Activated CD4-positive, alpha-beta T cell treated with anti-CD3 and anti-CD28 coated beads for 48 hours (primary cell): ENCODE measurements at regions not wholly inside any gene's neighbourhood (a gene's known extent, or its start where the extent isn't known, plus 50 kb on each side); places are given as distances from the start of the nearest gene placed in this dataset.
"Not testable (repeated sequence)": the region's sequence is repeated elsewhere in the genome, so short reads cannot be mapped to it uniquely, and the experiment has no call there.

ENCODE experiments used
- DNase-seq: peaks from one replicate; pipeline ENCODE4 v3.0.0-alpha.2; 2020

DNA sequence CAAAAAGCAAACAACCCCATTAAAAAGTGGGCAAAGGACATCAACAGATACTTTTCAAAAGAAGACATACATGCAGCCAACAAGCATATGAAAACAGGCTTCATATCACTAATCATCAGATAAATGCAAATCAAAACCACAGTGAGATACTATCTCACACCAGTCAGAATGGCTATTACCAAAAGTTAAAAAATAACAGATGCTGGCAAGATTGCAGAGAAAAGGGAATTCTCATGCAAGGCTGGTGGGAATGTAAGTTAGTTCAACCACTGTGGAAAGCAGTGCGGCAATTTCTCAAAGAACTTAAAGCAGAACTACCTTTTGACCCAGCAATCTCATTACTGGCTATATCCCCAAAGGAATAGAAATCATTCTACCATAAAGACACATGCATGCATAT is 260.8 kb downstream of the C11orf87 start:
- DNase-seq = not testable (repeated sequence)

DNA sequence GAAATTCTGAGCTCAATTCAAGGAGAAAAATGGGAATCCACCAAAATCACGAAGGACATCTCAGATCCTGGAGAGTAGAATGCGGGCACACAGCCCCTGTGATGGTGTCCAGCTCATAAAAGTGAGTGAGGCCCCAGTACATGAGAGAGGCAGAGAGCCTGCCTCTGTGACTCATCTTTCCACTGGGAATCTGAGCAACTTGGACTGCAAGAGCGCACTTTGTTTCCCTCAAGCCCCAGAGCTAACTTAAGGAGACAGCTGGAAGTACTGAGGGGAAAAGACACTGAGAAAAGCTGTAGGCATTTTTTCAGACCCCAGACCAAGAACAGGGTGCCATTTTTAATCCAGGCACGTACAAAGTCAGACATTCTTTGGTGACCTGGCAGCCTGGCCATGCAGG is 273.7 kb downstream of the C11orf87 start:
- no peak for DNase-seq

DNA sequence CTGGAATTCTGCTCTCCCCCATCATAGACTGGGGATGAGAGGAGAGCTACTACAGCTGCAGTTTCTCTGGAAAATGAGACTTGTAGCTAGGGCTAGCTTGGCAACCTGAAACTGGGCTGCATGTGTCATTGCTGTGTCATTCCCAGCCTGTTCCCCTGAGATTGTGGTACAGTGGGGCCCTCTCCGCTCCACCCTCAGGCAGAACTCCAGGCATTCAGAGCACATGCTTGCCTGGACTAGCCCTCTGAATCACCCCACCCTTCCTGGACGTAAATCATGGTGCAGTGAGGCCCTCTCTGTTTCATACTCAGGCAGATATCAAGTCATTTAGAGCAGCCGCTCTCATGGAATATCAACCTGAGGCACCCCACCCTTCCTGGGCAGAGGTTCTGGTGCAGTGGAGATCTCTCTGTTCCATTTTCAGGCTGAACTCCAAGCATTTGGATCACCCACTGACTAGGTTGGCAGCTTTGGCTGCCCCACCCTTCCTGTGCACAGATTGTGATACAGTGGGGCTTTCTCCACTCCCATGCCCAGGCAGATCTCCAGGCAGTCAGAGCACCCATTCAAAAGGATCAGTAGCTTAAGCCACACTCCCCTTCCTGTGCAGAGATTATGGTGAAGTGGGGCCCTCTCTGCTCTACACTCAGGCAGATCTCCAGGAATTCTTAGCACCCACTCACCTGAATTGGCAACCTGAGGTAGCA is 274.4 kb downstream of the C11orf87 start:
- no peak for DNase-seq

DNA sequence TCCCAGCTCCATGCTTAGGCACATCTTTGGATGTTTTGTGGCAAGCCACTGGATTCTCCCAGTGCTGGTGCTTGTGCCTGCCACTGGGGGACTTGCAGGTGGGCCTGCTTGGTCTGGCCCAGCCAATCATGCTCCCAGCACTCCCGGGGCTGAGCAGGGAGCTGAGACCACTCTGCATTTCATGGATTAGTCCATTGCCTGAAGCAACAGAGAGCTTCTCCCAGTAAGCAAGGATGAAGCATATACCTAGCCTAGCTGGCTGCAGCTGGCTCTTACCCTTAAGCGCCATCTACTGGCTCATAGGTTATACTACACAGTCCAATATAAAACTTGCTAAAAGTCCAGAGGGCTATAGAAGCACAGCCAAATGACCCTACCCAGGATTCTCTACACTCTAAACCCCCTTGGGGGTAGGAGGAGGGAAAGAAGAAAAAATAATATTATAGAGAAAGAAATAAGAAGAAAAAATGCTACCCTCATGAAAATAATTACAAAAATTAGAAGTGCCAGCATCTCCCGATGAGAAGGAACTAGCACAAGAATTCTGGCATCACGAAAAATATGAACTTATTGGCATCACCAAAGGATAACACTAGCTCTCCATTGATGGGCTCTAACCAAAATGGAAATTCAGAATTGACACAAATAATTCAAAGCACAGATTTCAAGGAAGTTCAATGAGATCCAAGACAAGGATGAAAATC is 275.3 kb downstream of the C11orf87 start:
- peak; percentile 2 for DNase-seq

DNA sequence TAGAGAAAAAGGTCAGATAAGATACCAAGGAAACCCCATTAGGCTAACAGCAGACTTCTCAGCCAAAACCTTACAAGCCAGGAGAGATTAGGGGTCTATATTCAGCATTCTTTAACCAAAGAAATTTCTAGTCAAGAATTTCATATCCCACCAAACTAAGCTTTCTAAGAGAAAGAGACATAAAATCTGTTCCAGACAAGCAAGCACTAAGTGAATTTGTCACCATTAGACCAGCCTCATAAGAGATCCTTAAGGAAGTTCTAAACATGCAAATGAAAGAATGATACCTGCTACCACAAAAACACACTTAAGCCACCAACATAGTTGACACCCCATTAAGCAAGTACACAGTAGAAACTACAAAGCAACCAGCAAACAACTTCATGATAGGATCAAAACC is 276.2 kb downstream of the C11orf87 start:
- no peak for DNase-seq

DNA sequence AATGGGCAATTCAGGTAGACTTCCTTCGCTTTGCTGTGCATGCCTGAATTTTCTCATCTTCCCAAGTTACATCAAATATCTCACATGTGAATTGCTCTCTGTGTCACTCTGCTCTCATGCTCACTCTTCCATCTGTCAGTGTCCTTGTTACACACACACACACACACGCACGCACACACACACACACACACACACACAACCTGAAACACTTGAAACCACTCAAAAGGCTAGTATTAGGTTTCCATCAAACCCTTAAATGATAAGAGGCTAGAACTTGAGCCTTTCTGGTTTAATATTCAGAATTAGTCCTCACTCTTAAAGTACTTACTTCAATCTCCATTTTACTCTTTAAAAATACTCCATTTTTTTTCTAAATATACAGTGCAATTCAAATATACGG is 282.4 kb downstream of the C11orf87 start:
- DNase-seq = no peak

DNA sequence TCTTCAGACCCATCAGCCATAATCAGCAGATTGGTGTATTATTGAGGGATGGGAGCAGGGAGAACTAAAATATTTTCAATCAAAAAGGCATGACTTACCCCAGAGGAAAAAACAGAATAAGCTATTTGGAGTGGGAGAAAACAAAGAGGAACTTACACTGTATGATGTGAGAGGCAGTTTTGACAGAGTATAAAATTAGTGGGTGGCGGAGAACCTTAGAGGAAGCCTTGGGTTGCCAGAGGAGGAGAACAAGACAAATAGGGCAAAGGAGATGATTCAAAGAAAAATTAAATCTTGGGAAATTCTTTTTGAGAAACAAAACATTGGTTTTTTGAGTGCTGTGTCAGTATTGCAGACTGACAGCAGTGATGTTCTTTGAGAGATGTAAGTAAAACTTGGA is 285.0 kb downstream of the C11orf87 start:
- DNase-seq = no peak

DNA sequence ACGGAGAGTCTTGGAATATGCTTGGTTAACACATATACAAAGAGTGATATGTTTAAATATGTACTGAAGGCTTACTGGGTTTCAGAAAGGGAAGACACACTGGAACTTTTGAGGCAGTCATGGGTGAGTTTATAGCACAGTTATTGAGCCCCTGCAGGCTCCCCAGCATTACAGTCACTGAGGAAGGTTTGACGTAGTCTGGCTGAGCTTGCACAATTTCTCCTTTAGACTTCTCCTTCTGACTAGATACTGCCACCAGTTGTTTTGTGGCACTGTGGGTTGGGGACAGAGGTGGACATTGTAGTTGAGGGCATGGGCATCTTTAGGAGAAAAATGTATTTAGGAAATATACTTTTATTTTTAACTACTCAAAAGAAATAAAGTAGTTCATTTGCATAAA is 285.4 kb downstream of the C11orf87 start:
- no peak for DNase-seq

DNA sequence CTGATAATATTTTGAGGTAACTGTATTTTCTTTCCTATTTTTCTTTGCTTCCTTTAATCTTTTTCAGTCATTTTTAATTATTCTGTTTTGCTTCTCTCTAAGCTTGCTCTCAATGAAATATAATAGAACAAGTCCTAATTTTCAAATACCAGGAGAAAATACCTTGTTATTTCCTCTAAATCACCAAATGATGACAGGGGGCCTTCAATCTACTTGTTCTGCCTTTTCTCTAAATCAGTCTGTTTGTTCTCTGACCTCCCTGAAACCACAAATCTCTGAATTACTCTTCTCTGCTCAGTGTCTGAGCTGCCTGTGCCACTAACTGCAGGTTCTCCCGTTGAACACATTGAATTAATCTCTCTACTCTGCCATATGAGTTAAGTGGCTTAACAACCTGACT is 286.2 kb downstream of the C11orf87 start:
- no peak for DNase-seq

DNA sequence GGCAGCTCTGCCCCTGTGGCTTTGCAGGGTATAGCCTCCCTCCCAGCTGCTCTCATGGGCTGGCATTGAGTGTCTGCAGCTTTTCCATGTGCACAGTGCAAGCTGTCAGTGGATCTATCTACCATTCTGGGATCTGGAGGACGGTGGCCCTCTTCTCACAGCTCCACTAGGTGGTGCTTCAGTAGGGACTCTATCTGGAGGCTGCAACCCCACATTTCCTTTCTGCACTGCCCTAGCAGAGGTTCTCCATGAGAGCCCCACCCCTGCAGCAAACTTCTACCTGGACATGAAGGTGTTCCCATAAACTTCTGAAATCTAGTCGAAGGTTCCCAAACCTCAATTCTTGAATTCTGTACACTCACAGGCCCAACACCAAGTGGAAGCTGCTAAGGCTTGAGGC is 292.5 kb downstream of the C11orf87 start:
- not testable (repeated sequence) for DNase-seq

DNA sequence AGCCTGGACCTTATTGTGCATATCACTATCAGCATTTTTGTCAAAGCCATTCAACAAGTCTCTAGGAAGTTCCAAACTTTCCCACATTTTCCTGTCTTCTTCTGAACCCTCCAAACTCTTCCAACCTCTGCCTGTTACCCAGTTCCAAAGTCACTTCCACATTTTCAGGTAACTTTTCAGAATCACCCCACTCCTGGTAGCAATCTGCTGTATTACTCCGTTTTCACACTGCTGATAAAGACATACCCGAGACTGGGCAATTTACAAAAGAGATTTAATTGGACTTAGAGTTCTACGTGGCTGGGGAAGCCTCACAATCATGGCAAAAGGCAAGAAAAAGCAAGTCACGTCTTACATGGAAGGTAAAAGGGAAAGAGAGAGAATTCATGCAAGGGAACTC is 293.4 kb downstream of the C11orf87 start:
- not testable (repeated sequence) for DNase-seq

DNA sequence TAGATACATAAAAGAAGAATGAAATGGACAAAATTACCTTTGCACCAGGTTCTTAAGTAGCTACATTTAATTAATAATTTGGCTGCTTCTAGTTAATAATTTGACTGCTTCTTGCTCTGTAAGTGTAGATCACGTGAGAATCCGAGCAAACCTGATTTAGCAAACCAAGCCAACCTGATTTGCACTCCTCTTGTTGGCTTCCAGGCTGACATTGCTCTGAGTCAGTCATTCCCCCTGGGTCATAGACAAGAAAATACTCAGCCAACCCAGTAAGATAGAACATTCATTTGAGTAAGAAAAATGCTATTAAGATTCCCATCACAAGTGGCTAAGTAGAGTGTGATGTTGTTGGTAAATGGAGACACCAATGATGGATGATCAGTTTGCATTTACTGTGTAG is 304.1 kb downstream of the C11orf87 start:
- no peak for DNase-seq

DNA sequence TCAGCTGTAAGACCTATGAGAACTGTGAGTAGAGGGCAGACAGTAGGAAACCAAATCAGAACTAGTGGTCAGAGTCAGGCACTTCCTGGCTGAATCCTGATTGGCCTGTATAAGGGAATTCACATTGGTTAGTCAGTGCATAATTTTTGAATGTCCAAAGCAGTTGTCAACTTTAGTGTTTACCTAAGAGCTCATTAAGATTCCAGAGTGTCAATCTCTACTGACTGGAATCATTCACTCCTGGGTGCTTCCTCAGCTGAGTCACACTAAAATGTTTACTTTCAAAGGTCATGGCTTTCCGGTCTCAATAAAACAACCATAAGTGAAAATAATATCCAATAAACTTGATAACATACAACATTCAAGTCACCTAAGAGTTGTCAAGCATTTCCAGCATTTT is 306.1 kb downstream of the C11orf87 start:
- DNase-seq = no peak

DNA sequence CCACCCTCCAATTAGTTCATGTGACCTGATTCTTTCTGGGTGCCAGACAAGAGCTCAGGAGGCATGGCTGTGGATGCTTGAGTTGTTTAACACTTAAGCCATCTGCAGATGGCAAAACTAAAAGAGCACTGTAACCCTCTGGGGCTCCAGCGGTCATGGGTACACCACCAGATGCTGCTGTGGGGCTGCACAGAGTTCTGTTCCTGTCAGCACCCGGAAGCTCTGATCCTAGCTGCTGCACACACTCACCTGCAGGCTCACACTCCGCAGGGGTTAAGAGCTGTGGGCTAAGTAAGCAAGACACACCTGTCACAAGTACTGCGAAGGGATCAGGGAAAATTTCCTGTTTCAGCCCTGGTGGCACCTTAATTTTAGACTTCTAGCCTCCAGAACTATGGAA is 307.8 kb downstream of the C11orf87 start:
- no peak for DNase-seq

DNA sequence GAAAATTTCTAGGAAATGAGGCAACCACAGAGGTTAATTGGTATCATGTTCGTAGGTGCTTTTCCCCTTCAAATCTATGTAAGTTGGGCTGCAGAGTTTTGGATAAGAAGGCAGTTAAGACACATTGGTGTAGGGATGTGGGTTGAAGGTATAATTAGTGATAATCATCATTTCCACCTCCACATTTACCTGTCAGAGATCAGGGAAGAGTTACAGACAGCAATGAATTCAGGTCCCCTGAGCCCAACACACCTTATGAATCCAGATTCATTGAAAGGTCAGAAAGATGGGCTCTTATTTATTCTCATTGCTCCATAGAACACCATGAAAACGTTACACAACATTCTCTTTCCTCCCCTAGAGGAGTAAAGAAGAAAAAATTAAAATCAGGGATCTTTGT is 308.7 kb downstream of the C11orf87 start:
- no peak for DNase-seq

DNA sequence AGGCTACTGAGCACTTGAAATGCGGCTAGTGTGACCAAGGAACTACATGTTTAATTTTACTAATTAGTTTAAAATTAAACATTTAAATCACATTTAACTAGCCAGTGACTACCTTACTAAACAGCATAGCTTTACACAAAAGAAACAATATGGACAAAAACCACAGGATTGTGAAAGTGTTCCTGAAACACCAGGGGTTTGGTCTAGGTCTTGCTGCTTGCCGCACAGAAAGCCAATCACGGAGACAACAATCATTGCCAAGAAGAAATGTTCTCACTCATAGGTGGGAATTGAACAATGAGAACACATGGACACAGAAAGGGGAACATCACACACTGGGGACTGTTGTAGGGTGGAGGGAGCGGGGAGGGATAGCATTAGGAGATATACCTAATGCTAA is 309.5 kb downstream of the C11orf87 start:
- no peak for DNase-seq

DNA sequence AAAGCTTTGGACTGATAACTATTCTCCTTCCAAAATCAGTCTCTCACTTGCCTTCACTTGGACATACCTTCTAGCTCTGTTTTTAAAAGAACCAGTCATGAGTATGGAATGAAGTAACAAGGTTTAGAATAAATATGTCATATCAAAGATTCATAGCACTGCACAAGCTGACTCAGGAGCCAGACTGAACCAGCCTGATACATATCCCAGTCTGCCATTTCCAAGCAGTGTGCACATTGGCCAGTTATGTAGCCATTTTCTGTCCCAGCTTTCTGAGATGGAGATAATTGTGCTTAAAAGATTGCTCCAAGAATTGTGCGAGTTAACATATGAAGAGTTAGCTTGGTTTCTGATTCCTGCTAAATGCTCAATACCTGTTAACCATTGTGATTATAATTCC is 311.3 kb downstream of the C11orf87 start:
- no peak for DNase-seq

DNA sequence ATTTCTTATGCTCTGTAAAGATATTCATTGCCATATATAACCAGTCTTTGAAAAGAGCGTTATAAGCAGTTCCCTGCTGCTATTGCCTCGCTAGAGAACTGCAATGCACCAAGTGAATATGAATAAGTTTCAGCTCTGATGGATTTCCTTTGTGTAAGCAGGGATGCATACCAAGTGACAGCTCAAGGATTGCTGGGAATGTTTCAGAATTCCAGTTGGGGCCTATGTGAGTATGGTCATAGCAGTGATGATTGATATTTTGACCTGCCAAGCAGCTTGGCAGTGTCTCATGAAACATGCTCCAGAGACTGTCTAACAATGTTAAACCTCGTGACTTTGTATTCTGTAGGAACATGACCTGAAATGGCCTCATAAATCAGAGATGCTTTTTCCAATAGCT is 312.6 kb downstream of the C11orf87 start:
- no peak for DNase-seq

DNA sequence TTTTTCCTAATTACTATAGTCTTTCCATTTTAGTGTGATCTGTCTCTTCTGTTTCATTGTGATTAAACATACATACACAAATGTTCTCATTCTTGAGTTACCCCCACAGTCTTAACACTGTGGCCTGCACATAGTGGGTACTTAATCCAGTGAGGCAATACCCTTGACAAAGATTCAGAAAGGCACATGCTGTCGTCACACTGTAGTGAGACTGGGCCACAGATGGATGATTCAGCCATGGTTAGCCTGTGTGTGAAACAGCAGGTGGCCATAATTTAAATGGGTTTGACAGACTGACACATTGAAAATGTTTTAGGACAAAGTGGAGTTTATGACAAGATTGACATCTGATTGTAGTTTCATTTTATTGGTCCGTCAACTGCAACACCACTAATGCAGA is 313.1 kb downstream of the C11orf87 start:
- no peak for DNase-seq

DNA sequence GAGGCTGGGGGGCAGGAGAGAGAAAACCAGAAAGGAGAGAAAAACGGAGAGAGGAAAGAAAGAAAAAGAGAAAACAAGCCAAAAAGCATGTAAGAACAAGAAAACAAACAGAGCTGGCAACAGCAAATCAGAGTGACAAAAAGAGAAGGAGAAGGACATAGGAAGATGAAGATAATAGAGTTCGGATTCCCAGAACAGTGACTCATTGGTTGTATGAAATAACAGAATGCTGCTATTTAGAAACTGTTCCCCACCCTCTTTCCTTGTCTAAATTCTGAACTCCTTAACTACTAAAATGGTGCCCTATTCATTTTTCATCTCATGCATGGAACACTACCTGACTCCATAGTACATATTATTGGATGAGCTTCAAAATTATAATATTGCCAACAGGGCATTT is 317.4 kb downstream of the C11orf87 start:
- no peak for DNase-seq

DNA sequence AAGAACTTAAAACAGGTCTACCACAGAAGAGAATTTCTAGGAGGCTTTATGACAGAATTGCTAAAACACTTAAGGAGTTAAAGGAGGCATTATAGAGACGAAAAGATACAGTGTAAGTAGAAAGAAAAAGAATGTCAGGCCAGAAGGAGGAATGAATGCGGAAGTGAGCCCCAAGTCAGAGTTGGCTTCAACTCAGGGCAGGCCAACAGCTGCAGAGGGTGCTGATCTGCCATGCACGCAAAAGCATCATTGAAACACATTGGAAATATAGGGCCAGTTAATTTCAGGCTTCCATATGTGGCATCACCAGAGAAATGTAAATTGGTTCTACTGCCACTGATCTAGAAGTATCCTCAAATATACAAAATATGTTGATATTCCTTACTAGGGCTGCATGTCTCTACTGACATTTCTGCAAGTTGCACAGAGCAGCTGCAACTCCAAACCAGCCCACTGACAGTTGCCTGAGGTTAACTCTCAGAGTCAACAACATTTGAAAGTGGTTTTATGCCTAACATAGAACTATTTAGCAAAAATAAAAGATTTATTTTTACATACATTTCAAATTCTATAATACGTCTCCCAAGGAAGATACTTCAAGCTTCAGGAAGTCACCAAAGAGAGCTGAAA is 324.1 kb downstream of the C11orf87 start:
- no peak for DNase-seq

DNA sequence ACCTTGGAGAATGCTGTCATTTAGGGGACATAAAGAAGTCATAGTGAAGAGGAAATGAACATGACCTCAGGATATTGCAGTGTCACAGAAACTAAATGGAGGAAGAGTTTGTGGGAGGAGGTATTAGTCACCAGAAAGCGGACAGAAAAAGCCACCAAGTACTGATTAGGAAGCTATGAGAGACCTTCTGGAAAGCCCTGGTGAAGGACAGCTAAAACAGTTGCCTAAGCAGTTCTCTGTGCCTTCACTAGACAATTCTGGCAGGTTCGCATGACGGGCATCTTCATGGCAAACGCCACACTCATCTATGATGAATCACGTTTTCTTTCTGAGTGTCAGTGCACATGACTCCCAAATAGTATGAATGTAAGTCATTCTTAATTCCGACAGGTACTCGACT is 325.8 kb downstream of the C11orf87 start:
- no peak for DNase-seq

DNA sequence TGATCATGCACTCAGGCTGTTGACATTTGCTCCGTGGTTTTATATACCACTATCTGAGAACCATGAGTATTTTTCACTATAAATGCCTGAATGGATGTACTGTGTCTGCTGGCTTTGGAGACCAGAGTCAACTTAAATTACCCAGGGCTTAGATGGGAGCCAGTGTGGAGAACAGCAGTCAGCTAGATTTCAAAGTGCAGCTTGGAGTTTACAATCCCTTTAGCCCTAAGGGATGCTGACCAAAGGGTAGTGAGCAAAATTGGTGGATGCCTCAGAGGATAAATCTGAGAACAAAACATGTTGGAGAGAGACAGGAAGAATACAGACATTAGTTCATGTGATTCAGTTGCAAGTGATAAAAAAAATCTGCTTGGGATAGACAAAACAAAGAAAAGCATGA is 327.5 kb downstream of the C11orf87 start:
- DNase-seq = no peak

DNA sequence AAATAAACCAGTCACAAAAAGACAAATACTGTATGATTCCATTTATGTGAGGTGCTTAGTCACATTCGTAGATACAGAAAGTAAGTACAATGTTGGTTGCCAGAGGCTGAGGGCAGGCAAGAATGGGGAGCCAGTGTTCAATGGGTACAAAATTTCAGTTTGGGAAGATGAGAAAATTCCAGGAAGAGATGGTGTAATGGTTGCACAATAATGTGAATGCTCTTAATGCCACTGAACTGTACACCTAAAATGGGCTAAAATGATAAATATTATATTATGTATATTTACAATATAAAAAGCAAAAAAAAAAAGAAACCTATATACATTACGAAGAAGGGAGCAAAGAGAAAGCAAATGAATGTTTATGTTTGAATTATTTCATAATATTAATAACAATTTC is 329.0 kb downstream of the C11orf87 start:
- no peak for DNase-seq
